ENCODE measurements at regions not wholly inside any gene's neighbourhood (a gene's known extent, or its start where the extent isn't known, plus 50 kb on each side); places are given as distances from the start of the nearest gene placed in this dataset.
"Not testable (repeated sequence)": the region's sequence is repeated elsewhere in the genome, so short reads cannot be mapped to it uniquely, and the experiment has no call there.

DNA sequence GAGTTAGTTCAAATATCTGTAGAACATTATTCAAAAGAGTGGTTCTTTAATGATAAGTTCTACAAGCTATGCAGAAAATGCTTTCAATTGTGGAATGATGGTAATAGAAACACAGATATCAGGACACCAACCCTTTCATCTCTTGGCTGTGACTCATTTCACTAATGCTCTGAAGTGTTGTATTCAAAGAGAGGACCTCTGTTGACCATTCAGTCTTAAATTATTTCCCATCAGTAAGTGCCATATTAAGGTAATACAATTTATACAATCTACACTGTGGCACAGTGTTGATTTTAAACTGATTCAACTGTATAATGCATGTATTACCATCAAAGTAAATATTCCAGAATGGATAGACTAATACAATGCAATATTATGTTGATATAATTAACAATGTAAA is 289.0 kb upstream of the ADGRL3 start:
- no peaks in the 10 kb centered on the region for H3K36me3 ChIP-seq (ENCODE audit: control insufficient read depth, insufficient read depth, low read length)
- no peaks in the 10 kb centered on the region for H3K27me3 ChIP-seq (ENCODE audit: control insufficient read depth, insufficient read depth, low read length)
- H3K4me3 ChIP-seq (ENCODE audit: low read length), result no peak overlapping the region
- no peaks in the 10 kb centered on the region for H3K4me1 ChIP-seq (ENCODE audit: control insufficient read depth, insufficient read depth, low read length)
- DNase-seq (ENCODE audit: low read depth, low spot score), result no peak
- no peaks in the 10 kb centered on the region for H3K9me3 ChIP-seq (ENCODE audit: control insufficient read depth, insufficient read depth, low read length)
- no peak overlapping the region for H3K27ac ChIP-seq (ENCODE audit: low read length)

DNA sequence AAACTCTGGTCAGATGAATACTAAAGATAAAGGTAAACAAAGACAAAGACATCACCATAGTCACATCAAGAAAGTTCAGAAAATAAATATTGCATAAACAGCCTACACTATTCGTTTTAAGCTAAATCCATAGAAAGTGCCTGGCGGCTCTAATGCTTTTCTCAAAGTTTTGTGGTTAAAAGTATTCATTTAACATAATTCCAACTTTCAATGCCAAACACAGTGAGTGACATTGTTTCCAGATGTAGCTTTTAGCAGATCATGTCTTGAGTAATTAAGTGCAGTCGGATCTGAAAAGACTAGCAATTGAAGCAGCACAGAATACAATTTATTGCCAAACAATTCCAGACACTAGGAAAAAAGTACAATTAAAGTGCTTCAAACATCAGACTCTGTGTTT is 287.1 kb upstream of the ADGRL3 start:
- DNase-seq (ENCODE audit: low read depth, low spot score), result no peak
- Histone ChIP-seq H3K9me3 (ENCODE audit: control insufficient read depth, insufficient read depth, low read length) (no peaks in the 10 kb centered on the region), H3K4me3 (ENCODE audit: low read length) (no peak overlapping the region), H3K27ac (ENCODE audit: low read length) (no peak overlapping the region), H3K4me1 (ENCODE audit: control insufficient read depth, insufficient read depth, low read length) (no peaks in the 10 kb centered on the region), H3K27me3 (ENCODE audit: control insufficient read depth, insufficient read depth, low read length) (no peaks in the 10 kb centered on the region), H3K36me3 (ENCODE audit: control insufficient read depth, insufficient read depth, low read length) (no peaks in the 10 kb centered on the region)
- WGBS (ENCODE audit: insufficient coverage, insufficient read length), result no CpG with 5 or more reads among the region's 3 CpGs

DNA sequence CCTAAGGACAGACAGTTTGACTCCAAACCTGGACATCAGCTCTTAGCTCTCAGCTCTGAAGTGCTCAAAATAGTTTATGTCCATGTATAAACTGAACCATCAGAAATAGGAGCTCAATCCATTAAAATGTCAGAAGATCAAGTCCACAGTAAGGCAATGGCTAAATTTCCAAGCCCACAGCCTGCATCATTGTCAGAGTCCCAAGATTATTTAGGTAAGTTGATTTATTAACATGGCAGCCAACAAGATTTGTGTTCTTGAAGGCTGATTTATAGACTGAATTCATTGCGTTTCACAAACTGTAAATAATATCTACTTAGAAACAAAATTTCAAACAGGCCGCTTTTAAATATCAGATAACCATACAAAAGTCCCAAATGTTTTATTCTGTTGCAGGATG is 286.5 kb upstream of the ADGRL3 start:
- WGBS (ENCODE audit: insufficient coverage, insufficient read length), result no CpG with 5 or more reads among the region's 2 CpGs
- H3K36me3 ChIP-seq (ENCODE audit: control insufficient read depth, insufficient read depth, low read length), result no peaks in the 10 kb centered on the region
- no peaks in the 10 kb centered on the region for H3K4me1 ChIP-seq (ENCODE audit: control insufficient read depth, insufficient read depth, low read length)
- H3K27ac ChIP-seq (ENCODE audit: low read length), result no peak overlapping the region
- no peaks in the 10 kb centered on the region for H3K9me3 ChIP-seq (ENCODE audit: control insufficient read depth, insufficient read depth, low read length)
- H3K27me3 ChIP-seq (ENCODE audit: control insufficient read depth, insufficient read depth, low read length), result no peaks in the 10 kb centered on the region
- DNase-seq (ENCODE audit: low read depth, low spot score), result no peak
- H3K4me3 ChIP-seq (ENCODE audit: low read length), result no peak overlapping the region

DNA sequence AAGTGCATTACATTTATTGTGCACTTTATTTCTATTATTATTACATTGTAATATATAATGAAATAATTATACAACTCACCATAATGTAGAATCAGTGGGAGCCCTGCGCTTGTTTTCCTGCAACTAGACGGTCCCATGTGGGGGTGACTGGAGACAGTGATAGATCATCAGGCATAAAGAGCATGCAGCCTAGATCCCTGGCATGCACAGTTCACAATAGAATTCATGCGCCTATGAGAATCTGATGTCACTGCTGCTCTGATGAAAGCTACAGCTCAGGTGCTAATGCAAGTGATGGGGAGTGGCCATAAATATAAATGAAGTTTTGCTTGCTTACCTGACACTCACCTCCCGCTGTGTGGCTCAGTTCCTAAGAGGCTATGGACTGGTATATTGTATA is 278.4 kb upstream of the ADGRL3 start:
- DNase-seq (ENCODE audit: low read depth, low spot score); H3K27ac ChIP-seq (ENCODE audit: low read length); H3K4me1 ChIP-seq (ENCODE audit: control insufficient read depth, insufficient read depth, low read length); H3K9me3 ChIP-seq (ENCODE audit: control insufficient read depth, insufficient read depth, low read length); H3K27me3 ChIP-seq (ENCODE audit: control insufficient read depth, insufficient read depth, low read length); H3K4me3 ChIP-seq (ENCODE audit: low read length); H3K36me3 ChIP-seq (ENCODE audit: control insufficient read depth, insufficient read depth, low read length): not testable (repeated sequence)
- no CpG with 5 or more reads among the region's 4 CpGs for WGBS (ENCODE audit: insufficient coverage, insufficient read length)

DNA sequence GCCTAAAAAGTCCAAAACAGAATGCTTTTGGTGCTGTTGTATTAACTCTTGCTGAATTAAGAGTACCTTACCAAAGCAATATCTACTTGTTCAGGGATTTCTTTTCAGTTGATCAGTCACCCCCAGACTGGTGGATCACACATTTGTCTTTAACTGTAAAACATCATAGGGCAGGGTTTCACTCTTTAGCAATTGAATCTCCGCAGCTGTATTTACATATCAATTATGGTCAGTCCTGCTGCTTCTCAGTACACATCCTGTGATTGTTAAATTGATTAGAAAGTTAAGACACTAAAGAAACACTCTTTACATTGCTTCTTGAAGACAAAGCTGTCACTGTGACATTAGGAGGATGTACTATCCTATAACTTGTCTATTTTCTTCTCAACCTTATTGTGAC is 277.1 kb upstream of the ADGRL3 start:
- no CpG with 5 or more reads among the region's 1 CpG for WGBS (ENCODE audit: insufficient coverage, insufficient read length)
- DNase-seq (ENCODE audit: low read depth, low spot score), result no peak
- Histone ChIP-seq H3K27ac (ENCODE audit: low read length) (no peak overlapping the region), H3K36me3 (ENCODE audit: control insufficient read depth, insufficient read depth, low read length) (no peaks in the 10 kb centered on the region), H3K4me1 (ENCODE audit: control insufficient read depth, insufficient read depth, low read length) (no peaks in the 10 kb centered on the region), H3K4me3 (ENCODE audit: low read length) (no peak overlapping the region), H3K9me3 (ENCODE audit: control insufficient read depth, insufficient read depth, low read length) (no peaks in the 10 kb centered on the region), H3K27me3 (ENCODE audit: control insufficient read depth, insufficient read depth, low read length) (no peaks in the 10 kb centered on the region)

DNA sequence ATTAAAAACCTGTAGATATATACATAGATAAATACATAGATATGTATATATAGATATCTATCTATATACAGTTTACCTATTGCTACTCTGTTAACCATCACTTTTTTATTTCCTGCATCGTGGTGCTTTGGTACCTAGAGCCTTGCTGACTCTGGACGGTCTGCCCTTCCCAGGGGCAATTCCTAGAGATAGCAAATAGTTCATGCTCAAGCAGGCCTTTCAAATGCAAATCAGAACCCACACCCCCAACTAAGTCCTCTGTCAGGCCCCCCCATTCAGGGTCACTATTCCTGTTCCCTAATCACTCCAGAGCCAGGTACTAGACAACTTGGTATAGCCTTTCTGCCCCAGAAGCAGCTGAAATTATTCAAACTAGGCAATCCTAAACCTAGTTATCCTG is 273.5 kb upstream of the ADGRL3 start:
- Histone ChIP-seq H3K36me3 (ENCODE audit: control insufficient read depth, insufficient read depth, low read length) (no peaks in the 10 kb centered on the region), H3K4me1 (ENCODE audit: control insufficient read depth, insufficient read depth, low read length) (no peaks in the 10 kb centered on the region), H3K27me3 (ENCODE audit: control insufficient read depth, insufficient read depth, low read length) (no peaks in the 10 kb centered on the region), H3K27ac (ENCODE audit: low read length) (no peak overlapping the region), H3K4me3 (ENCODE audit: low read length) (no peak overlapping the region), H3K9me3 (ENCODE audit: control insufficient read depth, insufficient read depth, low read length) (no peaks in the 10 kb centered on the region)
- WGBS (ENCODE audit: insufficient coverage, insufficient read length), result no CpG with 5 or more reads among the region's 2 CpGs
- no peak for DNase-seq (ENCODE audit: low read depth, low spot score)

DNA sequence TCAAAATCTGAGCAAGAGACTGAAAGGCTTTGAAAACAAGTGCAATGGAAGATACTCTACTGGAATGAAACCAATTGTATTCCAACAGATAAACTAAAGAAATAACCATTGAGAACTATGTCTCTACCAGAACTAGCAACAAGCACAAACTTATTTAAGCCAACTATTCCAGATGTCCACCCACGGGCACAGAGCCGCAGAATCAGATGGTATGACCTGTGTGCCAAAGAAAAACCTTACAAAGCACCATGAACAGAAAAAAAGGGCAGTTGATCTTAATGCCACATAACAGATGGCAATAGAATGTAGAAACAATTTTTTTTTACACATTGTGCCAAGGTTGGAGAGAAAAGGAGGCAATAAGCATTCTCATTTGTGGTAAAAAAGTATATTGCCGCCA is 269.3 kb upstream of the ADGRL3 start:
- no peak for DNase-seq (ENCODE audit: low read depth, low spot score)
- Histone ChIP-seq H3K4me3 (ENCODE audit: low read length) (no peak overlapping the region), H3K9me3 (ENCODE audit: control insufficient read depth, insufficient read depth, low read length) (no peaks in the 10 kb centered on the region), H3K27ac (ENCODE audit: low read length) (no peak overlapping the region), H3K36me3 (ENCODE audit: control insufficient read depth, insufficient read depth, low read length) (no peaks in the 10 kb centered on the region), H3K4me1 (ENCODE audit: control insufficient read depth, insufficient read depth, low read length) (no peaks in the 10 kb centered on the region), H3K27me3 (ENCODE audit: control insufficient read depth, insufficient read depth, low read length) (no peaks in the 10 kb centered on the region)
- WGBS (ENCODE audit: insufficient coverage, insufficient read length), result no CpG with 5 or more reads among the region's 3 CpGs

DNA sequence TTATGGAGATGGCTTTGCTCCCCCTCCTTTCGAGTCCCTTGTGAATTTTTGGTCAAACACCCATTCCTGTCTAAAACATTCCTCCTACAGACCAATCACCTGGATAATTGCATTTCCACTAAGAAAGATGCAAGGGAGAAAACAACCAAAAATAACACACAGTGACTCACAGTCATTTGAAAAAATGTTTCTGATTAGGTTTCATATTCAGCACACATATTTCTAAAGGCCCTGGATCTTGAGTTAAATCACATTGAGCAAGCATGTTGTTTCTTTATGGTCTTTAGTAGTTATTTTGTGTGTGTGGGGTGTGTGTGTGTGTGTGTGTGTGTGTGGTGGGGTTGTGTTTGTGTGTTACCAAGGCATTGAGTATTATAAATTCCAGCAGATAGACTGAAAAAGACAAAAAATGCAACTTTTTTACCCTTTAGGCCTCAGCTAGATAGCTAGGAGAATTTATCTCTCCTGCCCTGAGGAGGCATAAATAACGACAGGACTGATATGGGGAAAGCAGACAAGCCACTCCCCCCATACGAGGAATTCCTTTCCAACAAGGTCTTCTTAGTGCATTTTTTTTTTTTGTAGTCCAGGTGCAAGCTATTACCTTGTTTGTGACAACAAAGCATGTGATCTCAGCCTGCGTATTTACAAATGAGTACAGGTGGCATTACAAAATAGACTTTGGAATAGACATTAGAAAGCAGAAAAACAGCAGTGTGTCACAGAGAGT is 265.4 kb upstream of the ADGRL3 start:
- Histone ChIP-seq H3K36me3 (ENCODE audit: control insufficient read depth, insufficient read depth, low read length) (no peaks in the 10 kb centered on the region), H3K4me3 (ENCODE audit: low read length) (no peak overlapping the region), H3K9me3 (ENCODE audit: control insufficient read depth, insufficient read depth, low read length) (no peaks in the 10 kb centered on the region), H3K27ac (ENCODE audit: low read length) (no peak overlapping the region), H3K27me3 (ENCODE audit: control insufficient read depth, insufficient read depth, low read length) (no peaks in the 10 kb centered on the region), H3K4me1 (ENCODE audit: control insufficient read depth, insufficient read depth, low read length) (no peaks in the 10 kb centered on the region)
- no CpG with 5 or more reads among the region's 4 CpGs for WGBS (ENCODE audit: insufficient coverage, insufficient read length)
- no peak for DNase-seq (ENCODE audit: low read depth, low spot score)

DNA sequence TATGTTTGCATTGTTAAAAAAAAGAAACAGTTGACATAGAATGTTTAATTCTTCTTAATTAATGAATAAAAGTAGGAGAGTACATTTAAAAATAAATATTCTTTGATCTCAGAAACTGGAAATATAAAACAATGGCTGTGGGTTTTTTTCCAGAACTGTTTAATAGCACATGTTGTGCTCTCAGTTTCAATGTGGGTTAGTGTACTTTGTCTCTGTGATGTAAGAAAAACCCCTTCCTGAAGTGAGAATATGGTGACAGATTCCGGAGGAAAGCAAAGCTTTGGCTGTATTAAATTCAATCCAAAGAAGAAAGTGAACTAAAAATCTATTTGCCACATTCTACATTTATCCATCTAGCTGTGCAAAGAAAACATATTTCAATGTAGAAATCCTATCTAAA is 261.9 kb upstream of the ADGRL3 start:
- DNase-seq (ENCODE audit: low read depth, low spot score), result no peak
- Histone ChIP-seq H3K4me1 (ENCODE audit: control insufficient read depth, insufficient read depth, low read length) (no peaks in the 10 kb centered on the region), H3K27ac (ENCODE audit: low read length) (no peak overlapping the region), H3K36me3 (ENCODE audit: control insufficient read depth, insufficient read depth, low read length) (no peaks in the 10 kb centered on the region), H3K27me3 (ENCODE audit: control insufficient read depth, insufficient read depth, low read length) (no peaks in the 10 kb centered on the region), H3K4me3 (ENCODE audit: low read length) (no peak overlapping the region), H3K9me3 (ENCODE audit: control insufficient read depth, insufficient read depth, low read length) (no peaks in the 10 kb centered on the region)
- no CpG with 5 or more reads among the region's 1 CpG for WGBS (ENCODE audit: insufficient coverage, insufficient read length)

DNA sequence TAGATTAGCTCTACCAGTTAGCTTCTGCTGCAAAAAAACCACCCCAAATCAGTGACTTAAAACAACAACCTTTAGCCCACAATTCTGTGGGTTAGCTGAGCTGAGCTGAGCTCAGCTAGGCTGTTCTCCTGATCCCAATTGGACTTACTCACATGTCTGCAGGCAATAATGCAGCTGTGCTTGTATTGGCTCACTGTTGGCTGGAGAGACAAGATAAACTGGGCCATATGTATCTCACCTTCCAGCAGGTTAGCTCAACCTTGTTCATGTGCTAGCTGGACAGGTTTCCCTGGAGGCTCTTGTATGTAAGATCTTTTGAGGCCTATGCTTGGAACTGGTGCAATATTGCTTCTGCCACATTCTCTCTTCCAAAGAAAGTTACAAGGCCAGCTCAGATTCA is 261.5 kb upstream of the ADGRL3 start:
- Histone ChIP-seq H3K36me3 (ENCODE audit: control insufficient read depth, insufficient read depth, low read length) (no peaks in the 10 kb centered on the region), H3K4me1 (ENCODE audit: control insufficient read depth, insufficient read depth, low read length) (no peaks in the 10 kb centered on the region), H3K27me3 (ENCODE audit: control insufficient read depth, insufficient read depth, low read length) (no peaks in the 10 kb centered on the region), H3K27ac (ENCODE audit: low read length) (no peak overlapping the region), H3K9me3 (ENCODE audit: control insufficient read depth, insufficient read depth, low read length) (no peaks in the 10 kb centered on the region), H3K4me3 (ENCODE audit: low read length) (no peak overlapping the region)
- DNase-seq (ENCODE audit: low read depth, low spot score), result no peak

DNA sequence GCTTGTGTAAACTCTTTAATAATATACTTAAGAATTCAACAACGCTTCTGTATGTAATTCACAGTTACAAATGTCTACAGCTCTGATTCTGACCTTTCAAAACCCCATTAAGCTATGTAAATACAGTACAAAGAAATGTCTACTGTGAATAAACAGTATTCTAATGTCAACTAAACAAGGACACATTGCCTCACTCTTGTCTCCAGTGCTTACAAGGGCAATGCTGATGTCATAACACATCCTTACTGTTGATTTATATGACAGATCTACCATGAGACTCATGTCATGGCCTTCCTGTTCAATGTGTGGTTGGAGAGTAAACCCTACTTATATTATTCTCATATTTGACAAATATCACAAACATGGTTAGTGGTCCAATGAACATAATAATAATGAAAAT is 256.1 kb upstream of the ADGRL3 start:
- no peak for DNase-seq (ENCODE audit: low read depth, low spot score)
- Histone ChIP-seq H3K27ac (ENCODE audit: low read length) (no peak overlapping the region), H3K4me1 (ENCODE audit: control insufficient read depth, insufficient read depth, low read length) (no peaks in the 10 kb centered on the region), H3K9me3 (ENCODE audit: control insufficient read depth, insufficient read depth, low read length) (no peaks in the 10 kb centered on the region), H3K4me3 (ENCODE audit: low read length) (no peak overlapping the region), H3K27me3 (ENCODE audit: control insufficient read depth, insufficient read depth, low read length) (no peaks in the 10 kb centered on the region), H3K36me3 (ENCODE audit: control insufficient read depth, insufficient read depth, low read length) (no peaks in the 10 kb centered on the region)
- no CpG with 5 or more reads among the region's 1 CpG for WGBS (ENCODE audit: insufficient coverage, insufficient read length)

All from iPS DF 6.9 (cell line).